ENCODE measurements at regions not wholly inside any gene's neighbourhood (a gene's known extent, or its start where the extent isn't known, plus 50 kb on each side); places are given as distances from the start of the nearest gene placed in this dataset.

DNA sequence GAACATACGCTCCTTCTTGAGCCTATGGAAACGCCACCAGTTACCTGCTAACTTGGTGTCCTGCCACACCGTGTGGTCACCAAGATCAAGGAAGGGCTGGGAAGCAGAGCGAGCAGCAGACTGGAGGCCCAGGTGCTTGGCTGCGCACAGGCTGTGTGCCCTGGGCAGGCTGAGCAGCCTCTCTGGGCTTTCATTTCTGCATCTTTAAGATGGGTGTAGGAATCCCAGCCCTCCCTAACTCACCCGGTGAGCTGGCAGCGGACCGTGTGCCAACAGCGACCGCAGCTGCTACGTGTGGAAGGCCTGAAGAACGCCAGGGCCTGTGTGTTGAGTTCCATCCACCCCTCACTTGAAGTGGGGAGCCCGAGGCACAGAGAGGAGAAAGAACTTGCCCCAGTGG is 80.0 kb downstream of the IRF8 start:
- no peaks in the 10 kb centered on the region for H3K36me3 ChIP-seq
- no peak for DNase-seq
- H3K4me3 ChIP-seq: no peak overlapping the region
- no peak for ATAC-seq
- intact Hi-C loops (cut with DNase I): no loop called here
- H3K27ac ChIP-seq: peak overlapping the region in 1 of 2 donors; percentile 41
- H3K9me3 ChIP-seq: no peaks in the 10 kb centered on the region
- peaks cover 0 to 40% of the 10 kb centered on the region in 2 donors for H3K27me3 ChIP-seq
- TF ChIP-seq, protein P1, sequence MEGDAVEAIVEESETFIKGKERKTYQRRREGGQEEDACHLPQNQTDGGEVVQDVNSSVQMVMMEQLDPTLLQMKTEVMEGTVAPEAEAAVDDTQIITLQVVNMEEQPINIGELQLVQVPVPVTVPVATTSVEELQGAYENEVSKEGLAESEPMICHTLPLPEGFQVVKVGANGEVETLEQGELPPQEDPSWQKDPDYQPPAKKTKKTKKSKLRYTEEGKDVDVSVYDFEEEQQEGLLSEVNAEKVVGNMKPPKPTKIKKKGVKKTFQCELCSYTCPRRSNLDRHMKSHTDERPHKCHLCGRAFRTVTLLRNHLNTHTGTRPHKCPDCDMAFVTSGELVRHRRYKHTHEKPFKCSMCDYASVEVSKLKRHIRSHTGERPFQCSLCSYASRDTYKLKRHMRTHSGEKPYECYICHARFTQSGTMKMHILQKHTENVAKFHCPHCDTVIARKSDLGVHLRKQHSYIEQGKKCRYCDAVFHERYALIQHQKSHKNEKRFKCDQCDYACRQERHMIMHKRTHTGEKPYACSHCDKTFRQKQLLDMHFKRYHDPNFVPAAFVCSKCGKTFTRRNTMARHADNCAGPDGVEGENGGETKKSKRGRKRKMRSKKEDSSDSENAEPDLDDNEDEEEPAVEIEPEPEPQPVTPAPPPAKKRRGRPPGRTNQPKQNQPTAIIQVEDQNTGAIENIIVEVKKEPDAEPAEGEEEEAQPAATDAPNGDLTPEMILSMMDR (IDR thresholded peaks at IDR 0.05): no peak
- peaks cover 0 to 37% of the 10 kb centered on the region in 2 donors for H3K4me1 ChIP-seq

DNA sequence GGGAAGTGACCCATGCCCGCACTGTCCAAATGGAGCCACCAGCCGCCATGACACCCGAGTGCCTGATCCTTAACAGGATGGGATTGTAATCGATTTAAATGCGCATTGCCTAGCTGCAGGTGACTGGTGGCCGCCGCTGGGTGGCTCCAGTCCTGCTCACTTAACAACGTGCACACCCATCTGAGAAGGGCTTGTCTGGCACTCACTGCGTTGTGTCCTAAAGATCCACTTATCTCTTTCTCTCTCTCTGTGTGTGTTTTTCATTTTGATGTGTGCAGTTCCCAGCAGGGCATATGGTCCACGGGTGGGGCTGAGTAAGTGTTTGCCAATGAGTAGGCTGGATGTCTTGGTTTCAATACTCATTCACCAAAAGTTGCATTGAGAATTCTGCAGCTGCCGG is 80.6 kb downstream of the IRF8 start:
- ATAC-seq (no peak), DNase-seq (no peak)
- no peaks in the 10 kb centered on the region for H3K36me3 ChIP-seq
- TF ChIP-seq, protein P1 (IDR thresholded peaks at IDR 0.05): no peak
- no peaks in the 10 kb centered on the region for H3K9me3 ChIP-seq
- peaks cover 0 to 43% of the 10 kb centered on the region in 2 donors for H3K4me1 ChIP-seq
- no peak overlapping the region for H3K27ac ChIP-seq
- peaks cover 0 to 43% of the 10 kb centered on the region in 2 donors for H3K27me3 ChIP-seq
- H3K4me3 ChIP-seq: no peak overlapping the region
- intact Hi-C loops (cut with DNase I): no loop called here

DNA sequence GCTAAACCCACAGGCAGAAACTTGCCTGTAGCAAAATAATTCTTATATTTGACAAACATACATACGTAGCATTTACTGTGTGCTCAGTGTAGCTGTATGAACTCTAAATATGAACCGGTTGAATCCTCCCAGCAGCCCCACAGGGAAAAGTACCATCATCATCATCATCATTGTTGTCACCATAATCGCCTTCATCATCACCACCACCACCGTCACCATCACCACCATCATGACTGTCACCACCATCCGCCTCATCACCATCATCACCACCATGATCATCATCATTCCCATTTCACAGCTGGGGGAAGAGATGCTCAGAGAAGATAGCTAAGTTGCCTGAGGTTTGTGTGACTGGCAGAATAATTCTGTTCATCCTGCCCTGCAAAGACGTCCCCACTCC is 81.7 kb downstream of the IRF8 start:
- ATAC-seq (no peak), DNase-seq (no peak)
- Histone ChIP-seq H3K4me1 (peaks cover 0 to 52% of the 10 kb centered on the region in 2 donors), H3K27me3 (peaks cover 0 to 43% of the 10 kb centered on the region in 2 donors), H3K4me3 (no peak overlapping the region), H3K27ac (no peak overlapping the region), H3K9me3 (no peaks in the 10 kb centered on the region), H3K36me3 (no peaks in the 10 kb centered on the region)
- intact Hi-C loops (cut with DNase I): no loop called here
- TF ChIP-seq, protein P1 (IDR thresholded peaks at IDR 0.05): no peak

DNA sequence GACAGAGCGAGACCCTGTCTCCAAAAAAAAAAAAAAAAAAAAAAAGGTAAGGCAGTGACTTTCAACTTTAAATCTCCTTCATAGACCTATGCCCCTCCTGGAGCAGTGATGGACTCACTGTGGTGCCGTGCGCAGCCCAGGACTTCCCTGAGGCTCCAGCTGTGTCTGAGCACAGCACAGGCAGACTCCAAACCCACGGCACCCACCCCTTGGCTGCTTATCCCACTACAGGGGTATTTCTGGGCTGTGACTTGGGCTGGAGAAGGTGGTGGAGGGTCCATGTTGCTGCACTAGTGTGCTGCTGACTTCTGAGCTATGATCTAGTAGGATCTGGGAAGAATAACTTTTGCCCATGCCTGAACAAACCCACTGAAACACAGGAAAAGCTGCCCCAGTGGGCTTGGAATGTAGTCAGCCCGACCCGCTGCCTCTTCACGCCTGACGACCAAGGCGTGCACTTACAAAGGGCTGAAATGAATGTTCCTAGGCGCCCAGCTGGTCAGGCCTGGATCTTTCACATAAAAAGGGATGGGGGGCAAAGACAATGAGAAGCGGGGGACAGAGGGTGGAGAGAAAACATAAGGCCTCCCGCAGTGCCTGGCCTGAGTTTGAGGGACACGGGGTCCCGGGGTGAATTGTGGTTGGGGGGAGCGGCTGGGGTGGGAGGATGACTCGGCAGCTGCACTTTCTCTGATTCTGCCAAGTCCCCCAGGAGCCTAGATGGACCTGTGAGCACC is 83.0 kb downstream of the IRF8 start:
- ATAC-seq (no peak), DNase-seq (no peak)
- Histone ChIP-seq H3K27ac (no peak overlapping the region), H3K27me3 (peaks cover 0 to 42% of the 10 kb centered on the region in 2 donors), H3K36me3 (no peaks in the 10 kb centered on the region), H3K4me1 (peaks cover 0 to 61% of the 10 kb centered on the region in 2 donors), H3K4me3 (no peak overlapping the region), H3K9me3 (no peaks in the 10 kb centered on the region)
- intact Hi-C loops (cut with DNase I): no loop called here
- TF ChIP-seq, protein P1 (IDR thresholded peaks at IDR 0.05): no peak

DNA sequence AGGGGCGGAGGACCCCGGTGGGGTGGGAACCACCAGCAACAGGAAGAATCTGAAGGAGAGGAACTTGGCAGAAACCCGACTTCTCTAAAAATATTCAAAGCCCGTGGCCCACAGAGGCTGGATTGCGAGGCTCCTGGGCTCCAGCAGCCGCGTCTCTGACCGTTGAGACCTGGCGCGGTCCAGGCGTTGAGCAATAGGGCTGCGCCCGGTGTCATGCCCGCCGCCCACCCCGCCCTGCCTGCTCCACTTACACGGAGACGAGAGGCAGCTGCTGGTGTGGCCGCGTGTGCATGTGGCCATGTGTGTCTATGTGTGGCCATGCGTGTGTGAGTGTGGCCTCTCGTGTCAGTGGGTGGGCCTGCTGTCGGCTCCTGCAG is 83.6 kb downstream of the IRF8 start:
- DNase-seq (peak in 3 of 4 donors; percentile 42 to 87 (median 78)), ATAC-seq (peak; percentile 57)

More for the DNA sequence above, 83.6 kb downstream of the IRF8 start:
- Histone ChIP-seq H3K27me3 (peaks cover 0 to 37% of the 10 kb centered on the region in 2 donors), H3K4me3 (no peak overlapping the region), H3K4me1 (peaks cover 0 to 65% of the 10 kb centered on the region in 2 donors), H3K9me3 (no peaks in the 10 kb centered on the region), H3K27ac (no peak overlapping the region), H3K36me3 (no peaks in the 10 kb centered on the region)
- intact Hi-C loops (cut with DNase I): no loop called here
- TF ChIP-seq, protein P1 (IDR thresholded peaks at IDR 0.05): no peak
